Panc1 (cell line): ENCODE measurements at regions not wholly inside any gene's neighbourhood (a gene's known extent, or its start where the extent isn't known, plus 50 kb on each side); places are given as distances from the start of the nearest gene placed in this dataset.
"Not testable (repeated sequence)": the region's sequence is repeated elsewhere in the genome, so short reads cannot be mapped to it uniquely, and the experiment has no call there.

ENCODE experiments used
- POLR2AphosphoS5 ChIP-seq: IDR thresholded peaks from 2 replicates; pipeline ENCODE4 v1.6.1; 2012; ENCODE audit warnings: mild to moderate bottlenecking, low read depth, low read length, moderate library complexity
- TF ChIP-seq, protein P1 (sequence below): fragments of 450-650 bp; IDR thresholded peaks from 2 replicates; pipeline ENCODE4 v1.5.1; 2017; ENCODE audit warnings: mild to moderate bottlenecking
- TF ChIP-seq, protein P2 (sequence below), 2 experiments: IDR thresholded peaks; 2 replicates each; pipeline ENCODE4 v1.6.1; 2011 to 2012; ENCODE audit warnings: low read depth in 2 of 2, control low read depth in 1 of 2, low read length in 1 of 2, mild to moderate bottlenecking in 1 of 2, moderate library complexity in 1 of 2; ENCODE audit not compliant: insufficient read depth in 1 of 2

DNA sequence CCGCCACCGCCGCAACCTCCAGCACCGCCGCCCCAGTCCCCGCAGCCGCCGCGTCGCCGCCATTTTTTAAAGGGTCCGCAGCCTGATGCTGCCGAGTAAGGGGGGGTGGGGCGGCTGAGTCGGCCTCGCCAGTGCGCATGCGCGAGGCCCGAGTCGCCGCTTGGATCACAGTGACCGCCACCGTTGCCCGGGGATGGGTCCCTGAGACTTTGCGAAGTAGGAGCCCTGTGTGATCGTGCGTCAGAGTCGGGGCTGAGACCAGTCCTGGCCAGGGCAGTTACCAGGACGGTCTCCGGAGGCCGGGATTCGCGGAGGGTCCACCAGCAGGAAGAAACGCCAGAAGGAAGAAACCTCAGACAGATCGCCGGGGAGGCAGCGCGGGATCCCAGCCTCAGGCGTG, 1421.7 kb upstream of the PCDH10 start:
- TF ChIP-seq, protein P1, sequence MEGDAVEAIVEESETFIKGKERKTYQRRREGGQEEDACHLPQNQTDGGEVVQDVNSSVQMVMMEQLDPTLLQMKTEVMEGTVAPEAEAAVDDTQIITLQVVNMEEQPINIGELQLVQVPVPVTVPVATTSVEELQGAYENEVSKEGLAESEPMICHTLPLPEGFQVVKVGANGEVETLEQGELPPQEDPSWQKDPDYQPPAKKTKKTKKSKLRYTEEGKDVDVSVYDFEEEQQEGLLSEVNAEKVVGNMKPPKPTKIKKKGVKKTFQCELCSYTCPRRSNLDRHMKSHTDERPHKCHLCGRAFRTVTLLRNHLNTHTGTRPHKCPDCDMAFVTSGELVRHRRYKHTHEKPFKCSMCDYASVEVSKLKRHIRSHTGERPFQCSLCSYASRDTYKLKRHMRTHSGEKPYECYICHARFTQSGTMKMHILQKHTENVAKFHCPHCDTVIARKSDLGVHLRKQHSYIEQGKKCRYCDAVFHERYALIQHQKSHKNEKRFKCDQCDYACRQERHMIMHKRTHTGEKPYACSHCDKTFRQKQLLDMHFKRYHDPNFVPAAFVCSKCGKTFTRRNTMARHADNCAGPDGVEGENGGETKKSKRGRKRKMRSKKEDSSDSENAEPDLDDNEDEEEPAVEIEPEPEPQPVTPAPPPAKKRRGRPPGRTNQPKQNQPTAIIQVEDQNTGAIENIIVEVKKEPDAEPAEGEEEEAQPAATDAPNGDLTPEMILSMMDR, result not testable (repeated sequence)
- TF ChIP-seq, protein P2, sequence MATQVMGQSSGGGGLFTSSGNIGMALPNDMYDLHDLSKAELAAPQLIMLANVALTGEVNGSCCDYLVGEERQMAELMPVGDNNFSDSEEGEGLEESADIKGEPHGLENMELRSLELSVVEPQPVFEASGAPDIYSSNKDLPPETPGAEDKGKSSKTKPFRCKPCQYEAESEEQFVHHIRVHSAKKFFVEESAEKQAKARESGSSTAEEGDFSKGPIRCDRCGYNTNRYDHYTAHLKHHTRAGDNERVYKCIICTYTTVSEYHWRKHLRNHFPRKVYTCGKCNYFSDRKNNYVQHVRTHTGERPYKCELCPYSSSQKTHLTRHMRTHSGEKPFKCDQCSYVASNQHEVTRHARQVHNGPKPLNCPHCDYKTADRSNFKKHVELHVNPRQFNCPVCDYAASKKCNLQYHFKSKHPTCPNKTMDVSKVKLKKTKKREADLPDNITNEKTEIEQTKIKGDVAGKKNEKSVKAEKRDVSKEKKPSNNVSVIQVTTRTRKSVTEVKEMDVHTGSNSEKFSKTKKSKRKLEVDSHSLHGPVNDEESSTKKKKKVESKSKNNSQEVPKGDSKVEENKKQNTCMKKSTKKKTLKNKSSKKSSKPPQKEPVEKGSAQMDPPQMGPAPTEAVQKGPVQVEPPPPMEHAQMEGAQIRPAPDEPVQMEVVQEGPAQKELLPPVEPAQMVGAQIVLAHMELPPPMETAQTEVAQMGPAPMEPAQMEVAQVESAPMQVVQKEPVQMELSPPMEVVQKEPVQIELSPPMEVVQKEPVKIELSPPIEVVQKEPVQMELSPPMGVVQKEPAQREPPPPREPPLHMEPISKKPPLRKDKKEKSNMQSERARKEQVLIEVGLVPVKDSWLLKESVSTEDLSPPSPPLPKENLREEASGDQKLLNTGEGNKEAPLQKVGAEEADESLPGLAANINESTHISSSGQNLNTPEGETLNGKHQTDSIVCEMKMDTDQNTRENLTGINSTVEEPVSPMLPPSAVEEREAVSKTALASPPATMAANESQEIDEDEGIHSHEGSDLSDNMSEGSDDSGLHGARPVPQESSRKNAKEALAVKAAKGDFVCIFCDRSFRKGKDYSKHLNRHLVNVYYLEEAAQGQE (IDR thresholded peaks at IDR 0.05; ENCODE audit: insufficient read depth in 1 of 2, low read depth in 2 of 2, low read length in 1 of 2), result not testable (repeated sequence)
- not testable (repeated sequence) for TF ChIP-seq POLR2AphosphoS5
